GM19025 (cell line): ENCODE measurements at regions not wholly inside any gene's neighbourhood (a gene's known extent, or its start where the extent isn't known, plus 50 kb on each side); places are given as distances from the start of the nearest gene placed in this dataset.
"Not testable (repeated sequence)": the region's sequence is repeated elsewhere in the genome, so short reads cannot be mapped to it uniquely, and the experiment has no call there.

Experiments
- ATAC-seq: cut with Tn5 transposase; IDR thresholded peaks from one replicate; pipeline ENCODE4 v1.9.1; 2021; ENCODE audit warnings: mild to moderate bottlenecking, low read depth, moderate library complexity; ENCODE audit not compliant: unreplicated experiment

- no peak for ATAC-seq
These were observed 259.1 kb upstream of the FERMT1 start for GRCh38 chr20:6381887-6382286.

GRCh38 chr20:6362245-6362644 is 239.4 kb upstream of the FERMT1 start:
- no peak for ATAC-seq

- ATAC-seq = no peak
These were observed 237.9 kb upstream of the FERMT1 start for GRCh38 chr20:6360766-6361165.

GRCh38 chr20:6355754-6356451 is 233.1 kb upstream of the FERMT1 start:
- no peak for ATAC-seq

GRCh38 chr20:6348908-6349307 is 226.1 kb upstream of the FERMT1 start:
- no peak for ATAC-seq

GRCh38 chr20:6347916-6348315 is 225.1 kb upstream of the FERMT1 start:
- ATAC-seq = no peak

GRCh38 chr20:6341491-6341890 is 218.7 kb upstream of the FERMT1 start:
- no peak for ATAC-seq

- ATAC-seq = no peak
These were observed 216.3 kb upstream of the FERMT1 start for GRCh38 chr20:6339176-6339575.

GRCh38 chr20:6333110-6333509 is 210.3 kb upstream of the FERMT1 start:
- ATAC-seq = no peak

GRCh38 chr20:6321235-6321634 is 198.4 kb upstream of the FERMT1 start:
- not testable (repeated sequence) for ATAC-seq

GRCh38 chr20:6311841-6312655 is 189.2 kb upstream of the FERMT1 start:
- ATAC-seq = no peak

GRCh38 chr20:6311097-6311496 is 188.3 kb upstream of the FERMT1 start:
- no peak for ATAC-seq

- no peak for ATAC-seq
These were observed 182.7 kb upstream of the FERMT1 start for GRCh38 chr20:6305536-6305935.

GRCh38 chr20:6302041-6302440 is 179.2 kb upstream of the FERMT1 start:
- ATAC-seq = no peak

- no peak for ATAC-seq
These were observed 176.6 kb upstream of the FERMT1 start for GRCh38 chr20:6299456-6299855.

GRCh38 chr20:6298049-6298448 is 175.2 kb upstream of the FERMT1 start:
- no peak for ATAC-seq

- ATAC-seq = no peak
These were observed 173.0 kb upstream of the FERMT1 start for GRCh38 chr20:6295867-6296256.

GRCh38 chr20:6295127-6295866 is 172.5 kb upstream of the FERMT1 start:
- ATAC-seq = no peak

- ATAC-seq = no peak
These were observed 164.6 kb upstream of the FERMT1 start for GRCh38 chr20:6287471-6287870.

- ATAC-seq = no peak
These were observed 159.8 kb upstream of the FERMT1 start for GRCh38 chr20:6282642-6283041.

- ATAC-seq = no peak
These were observed 154.9 kb upstream of the FERMT1 start for GRCh38 chr20:6277661-6278240.
